PC-3 (cell line): ENCODE measurements at regions not wholly inside any gene's neighbourhood (a gene's known extent, or its start where the extent isn't known, plus 50 kb on each side); places are given as distances from the start of the nearest gene placed in this dataset.

Experiments used
- ATAC-seq: fragments of 200-7000 bp; cut with Tn5 transposase; 2 replicates; pipeline ENCODE4 v1.9.1; 2020; ENCODE audit warnings: mild to moderate bottlenecking, moderate library complexity
- BruUV-seq: library from RNA; stranded (reverse); fragments of 400-500 nt; replicated peaks from 2 replicates; lab custom pipeline; 2021; lab: Mats Ljungman, UMichigan
- CTCF ChIA-PET: fragments of 300-600 bp; sonication (Branson Sonifier 250); formaldehyde crosslinking; loops from one replicate; lab custom pipeline; 2022; ENCODE audit warnings: antibody characterized with exemption; lab: Charles Lee
- POLR2A ChIA-PET: fragments of 300-600 bp; sonication (Branson Sonifier 250); formaldehyde crosslinking; loops from one replicate; lab custom pipeline; 2022; ENCODE audit warnings: antibody characterized with exemption; ENCODE audit not compliant: unreplicated experiment; lab: Charles Lee
- DNase-seq: peaks from one replicate; pipeline ENCODE4 v3.0.0-alpha.2; 2015
- H2AFZ ChIP-seq: fragments of 300-600 bp; sonication (generic); 2 replicates; pipeline ENCODE4 v1.6.0; 2016; ENCODE audit warnings: antibody characterized with exemption, low read length
- H3F3A ChIP-seq: fragments of 300-600 bp; sonication (generic); one replicate; pipeline ENCODE4 v1.6.0; 2017; ENCODE audit warnings: antibody characterized with exemption, low read length, control low read depth, mild to moderate bottlenecking; ENCODE audit not compliant: unreplicated experiment
- H3K27ac ChIP-seq: fragments of 300-600 bp; sonication (generic); 2 replicates; pipeline ENCODE4 v1.5.1; 2016; ENCODE audit warnings: mild to moderate bottlenecking, low read length
- H3K27me3 ChIP-seq: fragments of 300-600 bp; sonication (generic); 2 replicates; pipeline ENCODE4 v1.6.1; 2016; ENCODE audit warnings: low read length, mixed read lengths
- H3K36me3 ChIP-seq: fragments of 300-600 bp; sonication (generic); 2 replicates; pipeline ENCODE4 v1.6.1; 2016; ENCODE audit warnings: low read depth, mixed run types, low read length, mixed read lengths
- H3K4me1 ChIP-seq: fragments of 300-600 bp; sonication (generic); 2 replicates; pipeline ENCODE4 v1.5.1; 2016; ENCODE audit warnings: low read length; ENCODE audit not compliant: insufficient read depth
- H3K4me2 ChIP-seq: fragments of 300-600 bp; sonication (generic); 2 replicates; pipeline ENCODE4 v1.6.0; 2016; ENCODE audit warnings: low read length
- H3K4me3 ChIP-seq: fragments of 300-600 bp; sonication (generic); 2 replicates; pipeline ENCODE4 v1.5.1; 2016; ENCODE audit warnings: mild to moderate bottlenecking, low read length, mixed read lengths
- H3K79me2 ChIP-seq: fragments of 300-600 bp; sonication (generic); 2 replicates; pipeline ENCODE4 v1.6.1; 2017; ENCODE audit warnings: low read length, mixed read lengths
- H3K9ac ChIP-seq: fragments of 300-600 bp; sonication (generic); 2 replicates; pipeline ENCODE4 v1.6.0; 2016; ENCODE audit warnings: mild to moderate bottlenecking, low read length
- H3K9me2 ChIP-seq: fragments of 300-600 bp; sonication (generic); replicated peaks from 2 replicates; pipeline ENCODE4 v1.6.1; 2016; ENCODE audit warnings: mixed run types, low read length, mixed read lengths
- H3K9me3 ChIP-seq: fragments of 300-600 bp; sonication (generic); 2 replicates; pipeline ENCODE4 v1.6.1; 2016; ENCODE audit warnings: low read length, mixed read lengths
- H4K20me1 ChIP-seq: fragments of 300-600 bp; sonication (generic); 2 replicates; pipeline ENCODE4 v1.6.1; 2016; ENCODE audit warnings: low read length, mixed read lengths
- EZH2 ChIP-seq: fragments of 300-600 bp; sonication (generic); IDR thresholded peaks from one replicate; pipeline ENCODE4 v1.6.1; 2017; ENCODE audit warnings: antibody characterized with exemption, mild to moderate bottlenecking, low read length; ENCODE audit not compliant: unreplicated experiment
- EZH2phosphoT487 ChIP-seq: fragments of 300-600 bp; sonication (generic); IDR thresholded peaks from 2 replicates; pipeline ENCODE4 v1.6.1; 2018; ENCODE audit warnings: mild to moderate bottlenecking, antibody characterized with exemption, low read length, borderline replicate concordance
- intact Hi-C: fragments of 100-400 bp; cut with micrococcal nuclease; formaldehyde crosslinking; loops from 2 replicates; pipeline ENCODE4 v1.9.0; 2023
- TF ChIP-seq, protein P1 (sequence below): fragments of 300-600 bp; sonication (generic); conservative IDR thresholded peaks from 2 replicates; pipeline ENCODE4 v1.5.1; 2017; ENCODE audit warnings: antibody characterized with exemption, low read depth, mild to moderate bottlenecking, low read length

- ChIA-PET POLR2A (no interaction called here), CTCF (no interaction called here)
- TF ChIP-seq EZH2 (no peak), EZH2phosphoT487 (no peak)
- TF ChIP-seq, protein P1, sequence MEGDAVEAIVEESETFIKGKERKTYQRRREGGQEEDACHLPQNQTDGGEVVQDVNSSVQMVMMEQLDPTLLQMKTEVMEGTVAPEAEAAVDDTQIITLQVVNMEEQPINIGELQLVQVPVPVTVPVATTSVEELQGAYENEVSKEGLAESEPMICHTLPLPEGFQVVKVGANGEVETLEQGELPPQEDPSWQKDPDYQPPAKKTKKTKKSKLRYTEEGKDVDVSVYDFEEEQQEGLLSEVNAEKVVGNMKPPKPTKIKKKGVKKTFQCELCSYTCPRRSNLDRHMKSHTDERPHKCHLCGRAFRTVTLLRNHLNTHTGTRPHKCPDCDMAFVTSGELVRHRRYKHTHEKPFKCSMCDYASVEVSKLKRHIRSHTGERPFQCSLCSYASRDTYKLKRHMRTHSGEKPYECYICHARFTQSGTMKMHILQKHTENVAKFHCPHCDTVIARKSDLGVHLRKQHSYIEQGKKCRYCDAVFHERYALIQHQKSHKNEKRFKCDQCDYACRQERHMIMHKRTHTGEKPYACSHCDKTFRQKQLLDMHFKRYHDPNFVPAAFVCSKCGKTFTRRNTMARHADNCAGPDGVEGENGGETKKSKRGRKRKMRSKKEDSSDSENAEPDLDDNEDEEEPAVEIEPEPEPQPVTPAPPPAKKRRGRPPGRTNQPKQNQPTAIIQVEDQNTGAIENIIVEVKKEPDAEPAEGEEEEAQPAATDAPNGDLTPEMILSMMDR, result no peak
- BruUV-seq, result no TSS peak
- Histone ChIP-seq H3K79me2 (no peaks in the 10 kb centered on the region), H3K9me2 (no peaks in the 10 kb centered on the region), H3K4me1 (peaks cover 10% of the 10 kb centered on the region), H3K36me3 (no peaks in the 10 kb centered on the region), H3K27ac (no peak overlapping the region), H3K27me3 (no peaks in the 10 kb centered on the region), H3F3A (no peaks in the 10 kb centered on the region), H2AFZ (0 out of 2 replicates have a peak overlapping the region, but pooled peaks have one; percentile 47), H3K4me3 (peak overlapping the region; percentile 10; the same call in 1 of the 2 replicates), H3K9ac (no peak overlapping the region), H3K9me3 (no peaks in the 10 kb centered on the region), H4K20me1 (no peaks in the 10 kb centered on the region), H3K4me2 (peak overlapping the region; percentile 58)
- peak; percentile 56 for DNase-seq
- no peak for ATAC-seq
- intact Hi-C loops, result no loop called here
Observed at GRCh38 chr6:51339728-51340127, 521.1 kb downstream of the TFAP2B start.

DNA sequence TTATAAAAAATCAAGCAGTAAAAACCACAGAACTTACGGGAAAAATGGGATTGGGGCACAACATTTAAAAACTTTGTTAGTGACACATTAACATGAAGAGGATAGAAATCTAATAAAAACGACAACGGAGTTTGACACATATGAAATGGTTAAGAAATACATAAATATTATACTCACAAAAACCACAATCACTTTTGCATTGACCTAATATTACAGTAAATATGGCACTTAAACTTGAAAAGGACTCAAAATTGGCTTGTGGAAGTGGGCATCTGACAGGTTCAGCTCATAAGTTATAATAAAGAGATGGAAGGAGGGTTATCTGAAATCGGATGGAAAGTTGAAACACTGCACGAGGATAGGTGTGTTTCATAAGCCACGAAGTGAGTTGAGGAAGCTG lies 523.7 kb downstream of the TFAP2B start:
- Histone ChIP-seq H3K9me3 (no peaks in the 10 kb centered on the region), H3K27ac (no peak overlapping the region), H3K36me3 (no peaks in the 10 kb centered on the region), H3K27me3 (no peaks in the 10 kb centered on the region), H3K4me2 (no peak overlapping the region), H3F3A (no peaks in the 10 kb centered on the region), H3K4me3 (no peak overlapping the region), H4K20me1 (no peaks in the 10 kb centered on the region), H3K79me2 (no peaks in the 10 kb centered on the region), H3K9ac (no peak overlapping the region), H2AFZ (no peak overlapping the region), H3K4me1 (peaks cover 10% of the 10 kb centered on the region), H3K9me2 (no peaks in the 10 kb centered on the region)
- POLR2A ChIA-PET, result no interaction called here
- intact Hi-C loops, result no loop called here
- CTCF ChIA-PET, result no interaction called here
- no peak for DNase-seq
- ATAC-seq, result no peak
- TF ChIP-seq EZH2phosphoT487, result no peak
- TF ChIP-seq, protein P1, result no peak
- TF ChIP-seq EZH2, result no peak
- no TSS peak for BruUV-seq

GRCh38 chr6:51349857-51350256 lies 531.2 kb downstream of the TFAP2B start:
- H3K9me2 ChIP-seq, result no peaks in the 10 kb centered on the region
- BruUV-seq, result no TSS peak
- no peaks in the 10 kb centered on the region for H3K9me3 ChIP-seq
- H3K9ac ChIP-seq, result no peak overlapping the region
- no peaks in the 10 kb centered on the region for H3K27me3 ChIP-seq
- CTCF ChIA-PET, result interaction anchor here (0.6 to 1.1 kb wide), 2 partner anchors 241 to 673 kb away, joined by 3 to 4 read pairs; no protein-coding TSS in a partner anchor
- H3F3A ChIP-seq, result no peaks in the 10 kb centered on the region
- POLR2A ChIA-PET, result no interaction called here
- no peaks in the 10 kb centered on the region for H4K20me1 ChIP-seq
- ATAC-seq (no peak), DNase-seq (no peak)
- no peaks in the 10 kb centered on the region for H3K4me1 ChIP-seq
- H3K4me3 ChIP-seq, result no peak overlapping the region
- H3K27ac ChIP-seq, result no peak overlapping the region
- no peak overlapping the region for H2AFZ ChIP-seq
- no peaks in the 10 kb centered on the region for H3K36me3 ChIP-seq
- H3K79me2 ChIP-seq, result no peaks in the 10 kb centered on the region
- TF ChIP-seq, protein P1, result no peak
- no peak for TF ChIP-seq EZH2
- TF ChIP-seq EZH2phosphoT487, result no peak
- intact Hi-C loops, result loop anchor here (1.0 to 10.0 kb wide), 4 partner anchors 192 to 675 kb away; no protein-coding TSS in a partner anchor
- no peak overlapping the region for H3K4me2 ChIP-seq
